ENCODE measurements at regions not wholly inside any gene's neighbourhood (a gene's known extent, or its start where the extent isn't known, plus 50 kb on each side); places are given as distances from the start of the nearest gene placed in this dataset.

- DNase-seq (ENCODE audit: low spot score): peak; percentile 45
These were observed 418.2 kb downstream of the KLF12 start for GRCh38 chr13:73715911-73716510.

- no peak for DNase-seq (ENCODE audit: low spot score)
These were observed 418.9 kb downstream of the KLF12 start for GRCh38 chr13:73715114-73715910.

GRCh38 chr13:73714522-73714921, 419.7 kb downstream of the KLF12 start:
- DNase-seq (ENCODE audit: low spot score): no peak

GRCh38 chr13:73708393-73708985, 425.7 kb downstream of the KLF12 start:
- peak; percentile 97 for DNase-seq (ENCODE audit: low spot score)

GRCh38 chr13:73704587-73704986, 429.6 kb downstream of the KLF12 start:
- DNase-seq (ENCODE audit: low spot score): no peak

- no peak for DNase-seq (ENCODE audit: low spot score)
These were observed 430.6 kb downstream of the KLF12 start for GRCh38 chr13:73703606-73704005.

- DNase-seq (ENCODE audit: low spot score): peak; percentile 83
These were observed 431.7 kb downstream of the KLF12 start for GRCh38 chr13:73702419-73703071.

- no peak for DNase-seq (ENCODE audit: low spot score)
These were observed 433.0 kb downstream of the KLF12 start for GRCh38 chr13:73701160-73701559.

GRCh38 chr13:73698859-73699258, 435.3 kb downstream of the KLF12 start:
- no peak for DNase-seq (ENCODE audit: low spot score)

GRCh38 chr13:73697166-73697565, 437.0 kb downstream of the KLF12 start:
- DNase-seq (ENCODE audit: low spot score): no peak

- DNase-seq (ENCODE audit: low spot score): no peak
These were observed 437.5 kb downstream of the KLF12 start for GRCh38 chr13:73696713-73697112.

GRCh38 chr13:73696271-73696670, 437.9 kb downstream of the KLF12 start:
- DNase-seq (ENCODE audit: low spot score): no peak

GRCh38 chr13:73695325-73695724, 438.9 kb downstream of the KLF12 start:
- DNase-seq (ENCODE audit: low spot score): no peak

GRCh38 chr13:73693215-73693614, 441.0 kb downstream of the KLF12 start:
- DNase-seq (ENCODE audit: low spot score): no peak

- DNase-seq (ENCODE audit: low spot score): no peak
These were observed 442.3 kb downstream of the KLF12 start for GRCh38 chr13:73691891-73692290.

- DNase-seq (ENCODE audit: low spot score): no peak
These were observed 446.3 kb downstream of the KLF12 start for GRCh38 chr13:73687929-73688328.

GRCh38 chr13:73687087-73687486, 447.1 kb downstream of the KLF12 start:
- no peak for DNase-seq (ENCODE audit: low spot score)

- DNase-seq (ENCODE audit: low spot score): no peak
These were observed 449.5 kb downstream of the KLF12 start for GRCh38 chr13:73684750-73685149.

GRCh38 chr13:73684286-73684685, 449.9 kb downstream of the KLF12 start:
- peak; percentile 63 for DNase-seq (ENCODE audit: low spot score)

GRCh38 chr13:73683746-73684145, 450.5 kb downstream of the KLF12 start:
- no peak for DNase-seq (ENCODE audit: low spot score)

- DNase-seq (ENCODE audit: low spot score): no peak
These were observed 452.4 kb downstream of the KLF12 start for GRCh38 chr13:73681779-73682178.

GRCh38 chr13:73681015-73681414, 453.2 kb downstream of the KLF12 start:
- DNase-seq (ENCODE audit: low spot score): no peak

All from HT-29 (cell line).